NCI-H345 (cell line): ENCODE measurements at regions not wholly inside any gene's neighbourhood (a gene's known extent, or its start where the extent isn't known, plus 50 kb on each side); places are given as distances from the start of the nearest gene placed in this dataset.

Experiments used
- DNase-seq: peaks from one replicate; lab custom pipeline; 2025; lab: John Stamatoyannopoulos, UW

GRCh38 chr2:165033402-165033801 lies 78.1 kb upstream of the SLC38A11 start:
- no peak for DNase-seq

DNA sequence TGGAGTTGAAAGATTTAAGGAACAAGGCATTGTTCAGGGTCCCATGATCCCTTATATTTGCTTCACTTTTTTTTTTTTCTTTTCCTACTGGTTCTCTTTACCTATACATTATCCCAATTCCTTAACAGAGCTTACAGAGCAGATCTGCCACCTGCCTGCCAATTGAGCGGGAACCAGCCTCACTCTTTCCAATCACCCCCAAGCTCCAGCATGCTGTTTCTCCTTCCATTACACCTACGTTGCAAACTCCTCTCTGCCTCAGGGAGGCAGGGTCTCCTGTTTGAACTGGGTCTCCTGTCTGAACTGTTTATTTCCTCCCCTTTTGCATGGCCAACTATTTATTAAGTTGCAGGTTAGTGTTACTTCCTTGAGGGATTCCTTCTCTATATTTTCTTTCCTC lies 77.2 kb upstream of the SLC38A11 start:
- no peak for DNase-seq

GRCh38 chr2:165024199-165024598 lies 68.9 kb upstream of the SLC38A11 start:
- no peak for DNase-seq

- DNase-seq = no peak
These were observed 67.5 kb upstream of the SLC38A11 start for GRCh38 chr2:165022781-165023180.

- DNase-seq = no peak
These were observed 62.8 kb upstream of the SLC38A11 start for GRCh38 chr2:165017966-165018596.

GRCh38 chr2:165016772-165017411 lies 61.6 kb upstream of the SLC38A11 start:
- no peak for DNase-seq

- peak; percentile 66 for DNase-seq
These were observed 59.8 kb upstream of the SLC38A11 start for GRCh38 chr2:165015052-165015642.

GRCh38 chr2:165013944-165014619 lies 58.8 kb upstream of the SLC38A11 start:
- no peak for DNase-seq

GRCh38 chr2:165011199-165011598 lies 55.9 kb upstream of the SLC38A11 start:
- no peak for DNase-seq

GRCh38 chr2:165010556-165010955 lies 55.2 kb upstream of the SLC38A11 start:
- no peak for DNase-seq

DNA sequence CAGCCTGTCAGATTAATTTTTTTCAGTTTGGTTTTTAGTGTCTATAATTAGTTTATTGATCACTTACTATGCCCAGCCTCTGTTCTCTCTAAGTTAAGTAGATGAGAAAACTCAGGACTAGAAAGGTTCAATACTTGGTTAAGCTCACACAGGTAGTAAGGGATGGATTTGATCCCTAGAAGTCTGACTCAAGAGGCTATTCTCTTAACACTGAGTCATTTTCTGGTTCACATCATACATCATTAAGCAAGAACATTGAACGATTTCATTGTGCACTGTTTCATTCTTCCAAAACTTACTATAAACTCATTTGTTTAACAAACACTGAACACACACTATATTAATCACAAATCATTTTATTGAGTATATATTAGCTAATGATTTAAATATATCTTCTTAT lies 54.1 kb upstream of the SLC38A11 start:
- DNase-seq = no peak

- no peak for DNase-seq
These were observed 53.5 kb upstream of the SLC38A11 start for GRCh38 chr2:165008730-165009315.

DNA sequence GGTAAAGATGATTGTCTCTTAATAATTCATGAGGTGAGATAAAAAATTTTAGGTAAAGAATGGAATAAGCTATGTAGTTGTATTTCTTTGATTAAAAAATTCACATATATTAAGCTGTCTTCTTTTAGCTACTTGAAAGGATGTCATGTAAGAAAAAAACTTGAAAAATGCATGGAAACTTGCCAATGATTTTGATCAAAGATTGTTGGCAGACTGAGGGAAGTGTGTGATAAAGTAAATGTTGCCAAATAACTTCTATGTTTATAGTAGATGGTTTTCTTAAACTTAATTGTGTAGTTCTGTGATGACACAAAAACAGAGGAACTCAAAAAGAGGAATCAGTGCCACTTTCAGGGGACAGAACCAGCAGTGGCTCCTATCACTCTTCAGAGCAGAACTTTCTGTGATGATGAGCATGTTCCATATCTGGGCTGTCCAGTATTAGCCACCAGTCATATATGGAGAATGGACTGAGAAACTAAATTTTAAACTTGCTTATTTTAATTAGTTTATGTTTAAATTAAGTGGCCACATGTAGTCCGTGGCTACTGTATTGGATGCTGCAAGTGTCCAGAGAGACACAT lies 51.9 kb upstream of the SLC38A11 start:
- no peak for DNase-seq
